H9 (cell line): ENCODE measurements at regions not wholly inside any gene's neighbourhood (a gene's known extent, or its start where the extent isn't known, plus 50 kb on each side); places are given as distances from the start of the nearest gene placed in this dataset.

Experiments
- DNase-seq: peaks from one replicate; pipeline ENCODE4 v3.0.0-alpha.2; 2017
- H2AFZ ChIP-seq: one replicate; pipeline ENCODE4 v1.6.1; 2013; ENCODE audit warnings: mild to moderate bottlenecking, low read length, control low read depth, moderate library complexity
- H2AK5ac ChIP-seq: 2 replicates; pipeline ENCODE4 v1.6.1; 2013; ENCODE audit warnings: low read length, control low read depth, mixed read lengths; ENCODE audit not compliant: insufficient read length
- H2BK120ac ChIP-seq: one replicate; pipeline ENCODE4 v1.6.1; 2013; ENCODE audit warnings: low read depth, mild to moderate bottlenecking, low read length, control low read depth, inconsistent platforms; ENCODE audit not compliant: poor library complexity, severe bottlenecking
- H2BK12ac ChIP-seq: 2 replicates; pipeline ENCODE4 v1.6.1; 2013; ENCODE audit warnings: low read length, control low read depth, mixed read lengths, low read depth; ENCODE audit not compliant: insufficient read length
- H2BK15ac ChIP-seq: 2 replicates; pipeline ENCODE4 v1.6.1; 2013; ENCODE audit warnings: low read depth, low read length, control low read depth
- H2BK20ac ChIP-seq: one replicate; pipeline ENCODE4 v1.6.1; 2013; ENCODE audit warnings: low read depth, mild to moderate bottlenecking, low read length, control low read depth, inconsistent platforms; ENCODE audit not compliant: poor library complexity, severe bottlenecking
- H2BK5ac ChIP-seq: 2 replicates; pipeline ENCODE4 v1.6.1; 2013; ENCODE audit warnings: low read length, control low read depth, mixed read lengths; ENCODE audit not compliant: insufficient read length
- H3K14ac ChIP-seq: 2 replicates; pipeline ENCODE4 v1.6.1; 2013; ENCODE audit warnings: low read length, control low read depth; ENCODE audit not compliant: insufficient read depth
- H3K18ac ChIP-seq: 2 replicates; pipeline ENCODE4 v1.6.1; 2013; ENCODE audit warnings: low read depth, mild to moderate bottlenecking, mixed read lengths, low read length, control low read depth; ENCODE audit not compliant: insufficient read length
- H3K23ac ChIP-seq: 2 replicates; pipeline ENCODE4 v1.6.1; 2013; ENCODE audit warnings: low read length, control low read depth, mixed read lengths, low read depth; ENCODE audit not compliant: insufficient read length
- H3K23me2 ChIP-seq: 2 replicates; pipeline ENCODE4 v1.6.1; 2013; ENCODE audit warnings: low read depth, mild to moderate bottlenecking, mixed read lengths, low read length, control low read depth; ENCODE audit not compliant: insufficient read length, poor library complexity, severe bottlenecking
- H3K27ac ChIP-seq: 2 replicates; pipeline ENCODE4 v1.5.1; 2013; ENCODE audit warnings: low read length, control low read depth, mixed read lengths, low read depth; ENCODE audit not compliant: insufficient read length
- H3K27me3 ChIP-seq: 2 replicates; pipeline ENCODE4 v1.6.1; 2013; ENCODE audit warnings: low read length, control low read depth, inconsistent platforms; ENCODE audit not compliant: insufficient read depth
- H3K4ac ChIP-seq: 2 replicates; pipeline ENCODE4 v1.6.1; 2013; ENCODE audit warnings: low read depth, mild to moderate bottlenecking, control low read depth, inconsistent platforms, low read length, moderate library complexity
- H3K4me1 ChIP-seq: 2 replicates; pipeline ENCODE4 v1.6.1; 2013; ENCODE audit warnings: low read length, control low read depth, inconsistent platforms; ENCODE audit not compliant: insufficient read depth
- H3K4me2 ChIP-seq: 2 replicates; pipeline ENCODE4 v1.6.1; 2013; ENCODE audit warnings: low read length, control low read depth, mixed read lengths; ENCODE audit not compliant: insufficient read length, insufficient read depth
- H3K56ac ChIP-seq: 2 replicates; pipeline ENCODE4 v1.6.1; 2013; ENCODE audit warnings: low read depth, mild to moderate bottlenecking, mixed read lengths, low read length, control low read depth; ENCODE audit not compliant: insufficient read length
- H3K79me1 ChIP-seq: 2 replicates; pipeline ENCODE4 v1.6.1; 2013; ENCODE audit warnings: low read depth, mild to moderate bottlenecking, moderate library complexity, low read length, control low read depth, inconsistent platforms; ENCODE audit not compliant: insufficient read depth, poor library complexity, severe bottlenecking
- H3K79me2 ChIP-seq: 2 replicates; pipeline ENCODE4 v1.6.1; 2013; ENCODE audit warnings: low read length, control low read depth, inconsistent platforms; ENCODE audit not compliant: insufficient read depth
- H3K9ac ChIP-seq: 2 replicates; pipeline ENCODE4 v1.6.1; 2013; ENCODE audit warnings: low read length, control low read depth, mixed read lengths; ENCODE audit not compliant: insufficient read length; ENCODE audit errors: extremely low read depth
- H3K9me3 ChIP-seq: one replicate; pipeline ENCODE4 v1.6.1; 2013; ENCODE audit warnings: low read depth, low read length, inconsistent platforms; ENCODE audit not compliant: control insufficient read depth
- H3T11ph ChIP-seq: one replicate; pipeline ENCODE4 v1.6.1; 2013; ENCODE audit warnings: mild to moderate bottlenecking, low read length, control low read depth, inconsistent platforms
- H4K20me1 ChIP-seq: one replicate; pipeline ENCODE4 v1.6.1; 2013; ENCODE audit not compliant: control insufficient read depth, insufficient read length, insufficient read depth
- H4K5ac ChIP-seq: 2 replicates; pipeline ENCODE4 v1.6.1; 2013; ENCODE audit warnings: low read depth, mild to moderate bottlenecking, mixed read lengths, low read length, control low read depth; ENCODE audit not compliant: insufficient read length
- H4K8ac ChIP-seq: replicated peaks from 2 replicates; pipeline ENCODE4 v1.6.1; 2013; ENCODE audit warnings: low read length, control low read depth, mixed read lengths, low read depth; ENCODE audit not compliant: insufficient read length
- H4K91ac ChIP-seq: 2 replicates; pipeline ENCODE4 v1.6.1; 2013; ENCODE audit warnings: low read depth, mild to moderate bottlenecking, moderate library complexity, mixed read lengths, low read length, control low read depth; ENCODE audit not compliant: insufficient read length
- H3K27ac Mint-ChIP-seq, 3 experiments: 2 replicates in 2 of 3; 3 replicates in 1 of 3; pipeline ENCODE4 v1.8.0; 2020 to 2021; ENCODE audit warnings: mixed read lengths in 3 of 3, mild to moderate bottlenecking in 1 of 3, moderate library complexity in 1 of 3
- H3K27me3 Mint-ChIP-seq: 2 replicates; pipeline ENCODE4 v1.8.0; 2021; ENCODE audit warnings: low read depth, mild to moderate bottlenecking, moderate library complexity, mixed read lengths
- H3K36me3 Mint-ChIP-seq, 3 experiments: 2 replicates in 2 of 3; 3 replicates in 1 of 3; pipeline ENCODE4 v1.8.0; 2020 to 2021; ENCODE audit warnings: low read depth in 3 of 3, mixed read lengths in 3 of 3; ENCODE audit not compliant: insufficient read depth in 1 of 3
- H3K4me1 Mint-ChIP-seq, 2 experiments: 2 replicates each; pipeline ENCODE4 v1.8.0; 2020; ENCODE audit warnings: mixed read lengths in 2 of 2
- H3K4me3 Mint-ChIP-seq, 2 experiments: 2 replicates in 1 of 2; 3 replicates in 1 of 2; pipeline ENCODE4 v1.8.0; 2020 to 2021; ENCODE audit warnings: mild to moderate bottlenecking in 2 of 2, mixed read lengths in 2 of 2, moderate library complexity in 1 of 2
- H3K9me3 Mint-ChIP-seq, 2 experiments: 2 replicates in 1 of 2; 3 replicates in 1 of 2; pipeline ENCODE4 v1.8.0; 2020; ENCODE audit warnings: mild to moderate bottlenecking in 2 of 2, mixed read lengths in 2 of 2, moderate library complexity in 1 of 2
- WGBS: extraction: QIAGEN DNeasy Blood & Tissue Kit; methylation state at CpG from one replicate; pipeline ENCODE4 v1.1.7; 2013; ENCODE audit warnings: missing lambda C conversion rate, low lambda C conversion rate, mixed read lengths; ENCODE audit not compliant: insufficient read length; ENCODE audit errors: extremely low coverage; 5-methylcytosine and 5-hydroxymethylcytosine counted together
- TF ChIP-seq, protein P1 (sequence below): fragments of 200-600 bp; sonication (generic); conservative IDR thresholded peaks from 3 replicates; pipeline ENCODE4 v1.8.0; 2021; ENCODE audit warnings: antibody characterized with exemption, mild to moderate bottlenecking

DNA sequence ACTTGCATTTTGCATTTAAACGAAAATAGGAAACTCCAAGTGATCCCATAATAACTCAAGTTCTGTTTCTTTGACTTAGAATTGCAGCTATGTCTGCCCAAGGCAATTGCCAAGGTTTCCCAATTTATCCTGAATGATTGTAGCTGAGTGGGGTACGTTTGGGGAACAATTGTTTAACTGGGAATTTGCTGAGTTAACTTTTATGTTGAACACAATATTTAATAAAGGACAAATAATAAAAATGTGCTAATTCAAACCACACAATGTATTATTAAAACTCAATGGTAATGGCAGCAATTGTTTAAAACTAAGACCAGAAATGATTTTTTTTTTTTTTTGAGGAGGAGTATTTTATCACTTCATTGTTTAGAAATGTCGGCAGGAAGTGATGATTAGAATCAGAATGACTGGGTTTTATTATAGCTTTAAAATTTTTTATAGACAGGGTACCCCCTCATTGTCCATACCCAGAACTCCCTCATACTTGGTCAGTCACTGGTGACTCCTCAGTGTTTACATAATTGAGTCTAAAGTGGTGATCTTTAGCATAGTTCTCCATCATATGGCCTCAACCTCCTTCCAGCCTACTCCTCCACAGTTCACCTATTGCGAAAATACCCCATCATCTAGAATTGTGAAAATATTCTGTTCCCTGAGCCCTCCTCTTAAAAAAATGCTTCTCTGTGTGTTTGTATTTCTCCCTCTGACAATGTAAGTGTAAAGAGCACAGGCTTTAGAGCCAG, 389.2 kb upstream of the CITED2 start:
- DNase-seq: no peak
- Histone ChIP-seq H3T11ph (no peak overlapping the region), H3K9ac (no peak overlapping the region), H3K18ac (no peak overlapping the region), H2BK15ac (no peak overlapping the region), H4K20me1 (no peaks in the 10 kb centered on the region), H2AK5ac (no peak overlapping the region), H2BK120ac (no peak overlapping the region), H3K56ac (no peak overlapping the region), H2BK5ac (no peak overlapping the region), H3K4me1 (no peaks in the 10 kb centered on the region; the same call in 1 of the 2 replicates), H3K9me3 (no peaks in the 10 kb centered on the region), H3K27me3 (no peaks in the 10 kb centered on the region), H2BK20ac (no peak overlapping the region), H3K4ac (no peak overlapping the region), H2BK12ac (no peak overlapping the region), H2AFZ (no peak overlapping the region), H4K5ac (no peak overlapping the region), H4K8ac (no peak overlapping the region), H3K27ac (no peak overlapping the region), H4K91ac (no peak overlapping the region), H3K14ac (no peak overlapping the region), H3K4me2 (no peak overlapping the region), H3K23me2 (no peaks in the 10 kb centered on the region), H3K79me2 (no peaks in the 10 kb centered on the region), H3K79me1 (no peaks in the 10 kb centered on the region), H3K23ac (no peak overlapping the region)
- TF ChIP-seq, protein P1, sequence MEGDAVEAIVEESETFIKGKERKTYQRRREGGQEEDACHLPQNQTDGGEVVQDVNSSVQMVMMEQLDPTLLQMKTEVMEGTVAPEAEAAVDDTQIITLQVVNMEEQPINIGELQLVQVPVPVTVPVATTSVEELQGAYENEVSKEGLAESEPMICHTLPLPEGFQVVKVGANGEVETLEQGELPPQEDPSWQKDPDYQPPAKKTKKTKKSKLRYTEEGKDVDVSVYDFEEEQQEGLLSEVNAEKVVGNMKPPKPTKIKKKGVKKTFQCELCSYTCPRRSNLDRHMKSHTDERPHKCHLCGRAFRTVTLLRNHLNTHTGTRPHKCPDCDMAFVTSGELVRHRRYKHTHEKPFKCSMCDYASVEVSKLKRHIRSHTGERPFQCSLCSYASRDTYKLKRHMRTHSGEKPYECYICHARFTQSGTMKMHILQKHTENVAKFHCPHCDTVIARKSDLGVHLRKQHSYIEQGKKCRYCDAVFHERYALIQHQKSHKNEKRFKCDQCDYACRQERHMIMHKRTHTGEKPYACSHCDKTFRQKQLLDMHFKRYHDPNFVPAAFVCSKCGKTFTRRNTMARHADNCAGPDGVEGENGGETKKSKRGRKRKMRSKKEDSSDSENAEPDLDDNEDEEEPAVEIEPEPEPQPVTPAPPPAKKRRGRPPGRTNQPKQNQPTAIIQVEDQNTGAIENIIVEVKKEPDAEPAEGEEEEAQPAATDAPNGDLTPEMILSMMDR: no peak
- Mint-ChIP-seq H3K27ac (no peak overlapping the region), H3K36me3 (no peaks in the 10 kb centered on the region), H3K4me1 (peaks cover 11 to 14% of the 10 kb centered on the region in 2 experiments), H3K27me3 (no peaks in the 10 kb centered on the region), H3K4me3 (no peak overlapping the region), H3K9me3 (no peaks in the 10 kb centered on the region)
- WGBS: no CpG with 5 or more reads among the region's 4 CpGs
